SK-N-SH treated with all-trans-retinoic acid at 6 μM for 48 hours (cell line): ENCODE measurements at regions not wholly inside any gene's neighbourhood (a gene's known extent, or its start where the extent isn't known, plus 50 kb on each side); places are given as distances from the start of the nearest gene placed in this dataset.

ENCODE experiments used
- ESRRG ChIP-seq: fragments of 250-450 bp; sonication (Bioruptor Pico); IDR thresholded peaks from 2 replicates; pipeline ENCODE4 v1.6.1; 2021; ENCODE audit warnings: mild to moderate bottlenecking
- GLIS3 ChIP-seq: fragments of 250-450 bp; sonication (Bioruptor Pico); IDR thresholded peaks from 2 replicates; pipeline ENCODE4 v1.5.0; 2020; ENCODE audit warnings: mild to moderate bottlenecking, moderate library complexity
- RARB ChIP-seq: fragments of 250-450 bp; sonication (Bioruptor Pico); IDR thresholded peaks from 2 replicates; pipeline ENCODE4 v1.8.0; 2021; ENCODE audit warnings: mild to moderate bottlenecking, moderate library complexity
- SNAI2 ChIP-seq: fragments of 250-450 bp; sonication (Bioruptor Pico); IDR thresholded peaks from 2 replicates; pipeline ENCODE4 v1.5.0; 2020; ENCODE audit warnings: mild to moderate bottlenecking, moderate library complexity
- ZFP3 ChIP-seq: fragments of 250-450 bp; sonication (Bioruptor Pico); IDR thresholded peaks from 2 replicates; pipeline ENCODE4 v1.5.0; 2020; ENCODE audit warnings: mild to moderate bottlenecking, moderate library complexity
- TF ChIP-seq, protein P1 (sequence below): fragments of 250-450 bp; sonication (Bioruptor Pico); IDR thresholded peaks from 2 replicates; pipeline ENCODE4 v1.8.0; 2021; ENCODE audit warnings: low read depth, mild to moderate bottlenecking, moderate library complexity, borderline replicate concordance
- TF ChIP-seq, protein P2 (sequence below): fragments of 250-450 bp; sonication (Bioruptor Pico); IDR thresholded peaks from 2 replicates; pipeline ENCODE4 v1.8.0; 2020; ENCODE audit warnings: mild to moderate bottlenecking, moderate library complexity, borderline replicate concordance

DNA sequence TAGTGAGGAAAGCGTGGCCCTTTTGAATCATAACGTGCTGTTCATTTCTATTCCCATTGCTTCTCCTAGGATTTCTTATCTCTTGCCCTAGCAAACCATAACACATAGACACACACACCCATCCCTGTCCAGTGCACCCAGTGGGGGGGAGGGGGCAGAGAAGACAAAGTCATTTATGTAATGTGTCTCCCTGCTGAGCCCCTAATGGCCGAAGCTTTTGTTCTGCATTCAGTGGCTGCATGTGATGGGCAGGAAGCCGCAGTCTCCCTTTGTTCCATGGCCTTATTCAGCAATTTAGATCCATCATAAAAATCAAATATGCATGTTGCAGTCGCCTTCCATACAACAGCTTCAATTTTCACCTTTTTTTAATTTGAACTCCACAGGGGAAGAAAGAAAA is 325.4 kb downstream of the ZFHX3 start:
- TF ChIP-seq SNAI2 (CRISPR knock-in tag) (no peak), ZFP3 (no peak), GLIS3 (CRISPR knock-in tag) (no peak), RARB (CRISPR knock-in tag) (no peak), ESRRG (CRISPR knock-in tag) (no peak)
- TF ChIP-seq, protein P1, sequence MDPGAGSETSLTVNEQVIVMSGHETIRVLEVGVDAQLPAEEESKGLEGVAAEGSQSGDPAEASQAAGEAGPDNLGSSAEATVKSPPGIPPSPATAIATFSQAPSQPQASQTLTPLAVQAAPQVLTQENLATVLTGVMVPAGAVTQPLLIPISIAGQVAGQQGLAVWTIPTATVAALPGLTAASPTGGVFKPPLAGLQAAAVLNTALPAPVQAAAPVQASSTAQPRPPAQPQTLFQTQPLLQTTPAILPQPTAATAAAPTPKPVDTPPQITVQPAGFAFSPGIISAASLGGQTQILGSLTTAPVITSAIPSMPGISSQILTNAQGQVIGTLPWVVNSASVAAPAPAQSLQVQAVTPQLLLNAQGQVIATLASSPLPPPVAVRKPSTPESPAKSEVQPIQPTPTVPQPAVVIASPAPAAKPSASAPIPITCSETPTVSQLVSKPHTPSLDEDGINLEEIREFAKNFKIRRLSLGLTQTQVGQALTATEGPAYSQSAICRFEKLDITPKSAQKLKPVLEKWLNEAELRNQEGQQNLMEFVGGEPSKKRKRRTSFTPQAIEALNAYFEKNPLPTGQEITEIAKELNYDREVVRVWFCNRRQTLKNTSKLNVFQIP = no peak
- TF ChIP-seq, protein P2, sequence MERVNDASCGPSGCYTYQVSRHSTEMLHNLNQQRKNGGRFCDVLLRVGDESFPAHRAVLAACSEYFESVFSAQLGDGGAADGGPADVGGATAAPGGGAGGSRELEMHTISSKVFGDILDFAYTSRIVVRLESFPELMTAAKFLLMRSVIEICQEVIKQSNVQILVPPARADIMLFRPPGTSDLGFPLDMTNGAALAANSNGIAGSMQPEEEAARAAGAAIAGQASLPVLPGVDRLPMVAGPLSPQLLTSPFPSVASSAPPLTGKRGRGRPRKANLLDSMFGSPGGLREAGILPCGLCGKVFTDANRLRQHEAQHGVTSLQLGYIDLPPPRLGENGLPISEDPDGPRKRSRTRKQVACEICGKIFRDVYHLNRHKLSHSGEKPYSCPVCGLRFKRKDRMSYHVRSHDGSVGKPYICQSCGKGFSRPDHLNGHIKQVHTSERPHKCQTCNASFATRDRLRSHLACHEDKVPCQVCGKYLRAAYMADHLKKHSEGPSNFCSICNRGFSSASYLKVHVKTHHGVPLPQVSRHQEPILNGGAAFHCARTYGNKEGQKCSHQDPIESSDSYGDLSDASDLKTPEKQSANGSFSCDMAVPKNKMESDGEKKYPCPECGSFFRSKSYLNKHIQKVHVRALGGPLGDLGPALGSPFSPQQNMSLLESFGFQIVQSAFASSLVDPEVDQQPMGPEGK (CRISPR knock-in tag) = no peak
